ENCODE measurements at regions not wholly inside any gene's neighbourhood (a gene's known extent, or its start where the extent isn't known, plus 50 kb on each side); places are given as distances from the start of the nearest gene placed in this dataset.

- no peak for DNase-seq
These were observed 55.1 kb downstream of the PJA1 start for GRCh38 chrX:69110116-69110530.

- DNase-seq: peak; percentile 63
These were observed 55.5 kb downstream of the PJA1 start for GRCh38 chrX:69109706-69110105.

- DNase-seq: no peak
These were observed 56.1 kb downstream of the PJA1 start for GRCh38 chrX:69109036-69109663.

- DNase-seq: no peak
These were observed 57.4 kb downstream of the PJA1 start for GRCh38 chrX:69107747-69108401.

- DNase-seq: no peak
These were observed 58.0 kb downstream of the PJA1 start for GRCh38 chrX:69107231-69107739.

GRCh38 chrX:69104756-69105434, 60.4 kb downstream of the PJA1 start:
- DNase-seq: no peak

- DNase-seq: no peak
These were observed 61.7 kb downstream of the PJA1 start for GRCh38 chrX:69103539-69103938.

- no peak for DNase-seq
These were observed 62.5 kb downstream of the PJA1 start for GRCh38 chrX:69102612-69103194.

- no peak for DNase-seq
These were observed 63.5 kb downstream of the PJA1 start for GRCh38 chrX:69101683-69102251.

- DNase-seq: no peak
These were observed 64.8 kb downstream of the PJA1 start for GRCh38 chrX:69100478-69100877.

GRCh38 chrX:69097451-69098236, 67.6 kb downstream of the PJA1 start:
- no peak for DNase-seq

GRCh38 chrX:69096963-69097362, 68.3 kb downstream of the PJA1 start:
- DNase-seq: no peak

GRCh38 chrX:69094977-69095669, 70.1 kb downstream of the PJA1 start:
- DNase-seq: no peak

GRCh38 chrX:69093960-69094871, 71.0 kb downstream of the PJA1 start:
- peak; percentile 45 for DNase-seq

- DNase-seq: no peak
These were observed 75.2 kb downstream of the PJA1 start for GRCh38 chrX:69090022-69090421.

- no peak for DNase-seq
These were observed 76.0 kb downstream of the PJA1 start for GRCh38 chrX:69089203-69089602.

GRCh38 chrX:69088171-69088938, 76.9 kb downstream of the PJA1 start:
- DNase-seq: peak; percentile 52

GRCh38 chrX:69085826-69086225, 79.4 kb downstream of the PJA1 start:
- DNase-seq: no peak

- DNase-seq: no peak
These were observed 80.1 kb downstream of the PJA1 start for GRCh38 chrX:69085151-69085550.

GRCh38 chrX:69083801-69084200, 81.5 kb downstream of the PJA1 start:
- no peak for DNase-seq
